Retinal pigment epithelial cell (primary cell): ENCODE measurements at regions not wholly inside any gene's neighbourhood (a gene's known extent, or its start where the extent isn't known, plus 50 kb on each side); places are given as distances from the start of the nearest gene placed in this dataset.

Experiments
- DNase-seq: peaks from one replicate; pipeline ENCODE4 v3.0.0-alpha.2; 2010; ENCODE audit warnings: low read depth
- H3K4me3 ChIP-seq: 2 replicates; pipeline ENCODE4 v1.5.1; 2011; ENCODE audit warnings: mild to moderate bottlenecking, low read length, control low read depth, moderate library complexity
- CTCF ChIP-seq: conservative IDR thresholded peaks from 2 replicates; pipeline ENCODE4 v1.5.1; 2011; ENCODE audit warnings: low read depth, low read length, control low read depth, inconsistent platforms

DNA sequence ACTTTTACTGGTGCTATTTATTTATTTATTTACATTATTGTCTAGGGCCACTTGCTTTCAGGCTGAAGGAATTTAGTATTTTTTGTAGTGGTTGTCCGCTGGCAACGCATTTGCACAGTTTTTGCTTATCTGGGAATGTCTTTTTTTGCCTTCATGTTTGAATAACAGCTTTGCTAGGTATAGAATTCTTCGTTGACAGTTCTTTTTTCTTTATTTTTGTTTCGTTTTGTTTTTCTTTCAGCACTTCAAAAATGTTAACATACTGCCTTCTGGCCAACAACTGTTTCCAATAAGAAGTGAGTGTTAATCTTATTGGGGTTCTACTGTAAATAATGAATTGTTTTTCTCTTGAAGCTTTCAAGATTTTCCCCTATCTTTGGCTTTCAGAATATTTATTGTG is 252.7 kb upstream of the TARS1 start:
- no peak overlapping the region for H3K4me3 ChIP-seq
- DNase-seq = no peak
- TF ChIP-seq CTCF = no peak

DNA sequence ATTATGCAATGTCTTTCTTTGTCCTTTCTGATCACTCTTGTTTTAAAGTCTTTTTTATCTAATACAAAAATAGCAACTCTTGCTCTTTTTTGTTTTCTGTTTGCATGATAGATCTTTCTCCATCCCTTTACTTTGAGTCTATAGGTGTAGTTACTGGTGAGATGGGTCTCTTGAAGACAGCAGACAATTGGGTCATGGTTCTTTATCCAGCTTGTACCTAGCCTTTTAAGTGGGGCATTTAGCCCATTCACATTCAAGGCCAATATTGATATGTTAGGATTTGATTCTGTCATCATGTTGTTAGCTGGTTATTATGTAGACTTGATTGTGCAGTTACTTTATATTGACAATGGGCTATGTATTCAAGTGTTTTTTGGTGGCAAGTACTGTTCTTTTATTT is 245.9 kb upstream of the TARS1 start:
- DNase-seq = no peak
- H3K4me3 ChIP-seq = no peak overlapping the region
- TF ChIP-seq CTCF = no peak

GRCh38 chr5:33195431-33196165 is 245.2 kb upstream of the TARS1 start:
- peak; percentile 28 for DNase-seq
- H3K4me3 ChIP-seq = no peak overlapping the region
- no peak for TF ChIP-seq CTCF

GRCh38 chr5:33198836-33199235 is 241.9 kb upstream of the TARS1 start:
- no peak overlapping the region for H3K4me3 ChIP-seq
- no peak for TF ChIP-seq CTCF
- no peak for DNase-seq

DNA sequence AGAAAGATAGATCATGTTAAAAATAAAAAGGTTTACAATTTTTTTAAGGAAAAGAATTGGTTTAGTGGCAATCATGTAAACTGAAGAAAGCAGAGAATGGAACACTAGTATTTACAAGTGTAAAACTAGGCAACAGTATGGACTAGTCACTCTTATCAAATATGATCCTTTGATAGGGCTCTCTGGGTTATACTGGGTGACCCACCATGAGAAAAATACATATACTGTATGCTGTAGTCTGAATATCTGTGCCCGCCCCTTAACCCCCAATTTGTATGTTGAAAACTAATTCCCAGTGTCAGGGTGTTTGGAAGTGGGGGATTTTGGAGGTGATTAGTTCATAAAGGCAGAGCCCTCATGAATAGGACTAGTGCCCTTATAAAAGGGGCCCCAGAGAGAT is 236.8 kb upstream of the TARS1 start:
- H3K4me3 ChIP-seq = no peak overlapping the region
- DNase-seq = no peak
- no peak for TF ChIP-seq CTCF

DNA sequence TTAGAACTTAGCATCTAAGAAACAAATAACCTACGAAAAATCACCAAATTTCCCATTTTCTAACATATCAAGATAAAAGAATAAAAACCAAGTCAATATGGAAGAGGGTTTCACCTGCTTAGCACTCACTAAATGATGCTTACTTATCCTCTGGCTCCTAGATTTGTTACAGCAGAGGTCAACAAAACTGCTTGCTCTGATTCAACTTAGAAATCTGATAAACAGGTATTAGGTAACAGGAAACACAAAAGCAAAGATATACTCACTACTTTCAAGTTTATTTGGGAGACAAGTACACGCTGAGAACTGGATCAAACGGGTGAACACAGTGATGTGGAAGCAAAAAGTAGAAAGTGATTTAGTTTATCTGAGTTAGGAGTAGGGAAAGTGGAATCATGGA is 235.7 kb upstream of the TARS1 start:
- DNase-seq = no peak
- TF ChIP-seq CTCF = no peak
- H3K4me3 ChIP-seq = no peak overlapping the region

DNA sequence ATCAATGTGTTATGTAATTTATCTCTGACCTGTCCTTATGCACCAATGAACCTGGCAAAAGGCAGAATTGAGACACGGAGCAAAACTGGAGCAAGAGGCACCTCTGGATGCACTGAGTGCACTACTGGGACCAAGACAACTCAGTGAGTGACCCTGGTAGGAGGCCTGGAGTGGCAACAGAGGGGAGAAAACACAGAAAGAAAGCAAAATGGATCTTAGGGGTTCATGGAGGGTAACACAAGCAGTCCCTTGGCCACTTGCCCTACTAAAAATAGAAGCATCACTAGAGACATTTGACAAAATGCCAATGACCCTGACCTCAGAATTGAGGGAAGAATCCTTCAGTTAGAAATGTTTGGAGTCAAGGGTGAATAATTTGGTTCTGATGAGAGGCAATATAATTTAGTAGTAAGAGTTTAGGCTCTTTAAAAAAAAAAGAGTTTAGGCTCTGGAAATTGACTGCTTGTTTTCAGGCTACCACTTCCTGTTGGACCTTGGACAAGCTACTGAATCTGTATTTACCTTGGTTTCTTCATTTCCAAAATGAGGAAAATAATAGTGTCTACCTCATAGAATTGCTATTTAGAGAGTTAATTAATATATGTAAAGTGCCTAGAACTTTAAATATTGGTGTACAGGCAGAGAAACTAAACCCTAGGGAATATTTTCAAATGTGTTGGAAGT is 234.9 kb upstream of the TARS1 start:
- no peak overlapping the region for H3K4me3 ChIP-seq
- TF ChIP-seq CTCF = no peak
- DNase-seq = no peak
